SK-N-SH (cell line): ENCODE measurements at regions not wholly inside any gene's neighbourhood (a gene's known extent, or its start where the extent isn't known, plus 50 kb on each side); places are given as distances from the start of the nearest gene placed in this dataset.

ENCODE experiments used
- CTCF ChIA-PET: fragments of 300-600, 350-600 bp; formaldehyde crosslinking; extraction: SDS; loops from one replicate; lab custom pipeline; 2021; lab: Yijun Ruan, JAX
- POLR2A ChIA-PET: fragments of 350-600 bp; sonication (Branson Sonifier 250); formaldehyde crosslinking; extraction: SDS; loops from one replicate; lab custom pipeline; 2020; ENCODE audit warnings: antibody characterized with exemption, inconsistent platforms; lab: Yijun Ruan, JAX
- DNase-seq: peaks from one replicate; pipeline ENCODE4 v3.0.0; 2012
- H2AFZ ChIP-seq: fragments of 200-600 bp; sonication (generic); 2 replicates; pipeline ENCODE4 v1.8.1; 2016; ENCODE audit warnings: antibody characterized with exemption, mild to moderate bottlenecking, low read depth
- H3F3A ChIP-seq: fragments of 200-600 bp; sonication (generic); replicated peaks from 2 replicates; pipeline ENCODE3; 2016; ENCODE audit warnings: antibody characterized with exemption, mild to moderate bottlenecking; ENCODE audit not compliant: insufficient read depth
- H3K27ac ChIP-seq, 2 experiments: fragments of 200-500 bp in 1 of 2; fragments of 200-600 bp in 1 of 2; sonication (Bioruptor generic) in 1 of 2; sonication (generic), shearing (Covaris generic) in 1 of 2; 2 replicates each; pipeline versions ENCODE4 v1.5.1 to v1.6.1; 2014 to 2016; ENCODE audit warnings: low read depth in 2 of 2, inconsistent platforms in 1 of 2, low read length in 1 of 2, mild to moderate bottlenecking in 1 of 2, mixed read lengths in 1 of 2
- H3K27me3 ChIP-seq: fragments of 200-600 bp; sonication (generic), shearing (Covaris generic); 2 replicates; pipeline ENCODE4 v1.6.1; 2016; ENCODE audit warnings: mixed run types; ENCODE audit not compliant: insufficient read depth
- H3K36me3 ChIP-seq, 2 experiments: fragments of 200-500 bp in 1 of 2; fragments of 200-600 bp in 1 of 2; sonication (Bioruptor generic) in 1 of 2; sonication (generic) in 1 of 2; replicated peaks in 1 of 2; 2 replicates each; pipeline versions ENCODE3 to v1.5.1; 2014 to 2016; ENCODE audit warnings: low read length in 1 of 2, mild to moderate bottlenecking in 1 of 2; ENCODE audit not compliant: insufficient read depth in 2 of 2, control insufficient read depth in 1 of 2
- H3K4me1 ChIP-seq, 2 experiments: fragments of 200-500 bp in 1 of 2; fragments of 200-600 bp in 1 of 2; sonication (Bioruptor generic) in 1 of 2; sonication (generic), shearing (Covaris generic) in 1 of 2; 2 replicates each; pipeline versions ENCODE4 v1.5.1 to v1.6.1; 2014 to 2016; ENCODE audit warnings: low read depth in 1 of 2, low read length in 1 of 2, mixed run types in 1 of 2; ENCODE audit not compliant: insufficient read depth in 2 of 2, control insufficient read depth in 1 of 2
- H3K4me2 ChIP-seq: fragments of 200-600 bp; sonication (generic), shearing (Covaris generic); 2 replicates; pipeline ENCODE4 v1.6.1; 2017; ENCODE audit warnings: mixed run types
- H3K4me3 ChIP-seq, 2 experiments: fragments of 200-500 bp in 1 of 2; fragments of 200-600 bp in 1 of 2; sonication (Bioruptor generic) in 1 of 2; sonication (generic), shearing (Covaris generic) in 1 of 2; 2 replicates each; pipeline versions ENCODE4 v1.5.1 to v1.8.1; 2014 to 2016; ENCODE audit warnings: low read depth in 2 of 2, inconsistent platforms in 1 of 2, low read length in 1 of 2, mild to moderate bottlenecking in 1 of 2, mixed read lengths in 1 of 2, moderate library complexity in 1 of 2
- H3K79me2 ChIP-seq: fragments of 200-600 bp; sonication (generic); 2 replicates; pipeline ENCODE4 v1.8.1; 2017; ENCODE audit warnings: mild to moderate bottlenecking; ENCODE audit not compliant: insufficient read depth
- H3K9ac ChIP-seq: fragments of 200-600 bp; sonication (generic); 2 replicates; pipeline ENCODE4 v1.6.1; 2017; ENCODE audit warnings: mixed run types
- H3K9me2 ChIP-seq: fragments of 200-600 bp; sonication (generic); 2 replicates; pipeline ENCODE4 v1.6.1; 2017; ENCODE audit warnings: mixed run types
- H3K9me3 ChIP-seq: fragments of 200-600 bp; sonication (generic); 2 replicates; pipeline ENCODE4 v1.6.1; 2017; ENCODE audit warnings: mixed run types, mild to moderate bottlenecking, moderate library complexity
- H4K20me1 ChIP-seq: fragments of 200-600 bp; sonication (generic); 2 replicates; pipeline ENCODE4 v1.6.1; 2017; ENCODE audit warnings: mild to moderate bottlenecking, mixed run types; ENCODE audit not compliant: insufficient read depth
- CHD2 ChIP-seq: fragments of 150-350 bp; IDR thresholded peaks from 2 replicates; pipeline ENCODE4 v1.6.1; 2018; ENCODE audit warnings: low read length; ENCODE audit not compliant: partially characterized antibody
- ELF1 ChIP-seq: IDR thresholded peaks from 2 replicates; pipeline ENCODE4 v1.4.0; 2012
- FOSL2 ChIP-seq: IDR thresholded peaks from 2 replicates; pipeline ENCODE4 v1.4.0; 2012; ENCODE audit warnings: low read depth, mild to moderate bottlenecking, moderate library complexity, borderline replicate concordance
- FOXM1 ChIP-seq: IDR thresholded peaks from 2 replicates; pipeline ENCODE4 v1.4.0; 2012; ENCODE audit warnings: low read depth, mild to moderate bottlenecking
- GABPA ChIP-seq: IDR thresholded peaks from 2 replicates; pipeline ENCODE4 v1.4.0; 2012; ENCODE audit warnings: low read depth, mild to moderate bottlenecking
- GATA2 ChIP-seq: sonication (generic); formaldehyde crosslinking; IDR thresholded peaks from 2 replicates; pipeline ENCODE4 v1.5.0; 2020; ENCODE audit warnings: mild to moderate bottlenecking, missing genetic modification reagents
- MEF2A ChIP-seq: IDR thresholded peaks from 2 replicates; pipeline ENCODE4 v1.4.0; 2012; ENCODE audit warnings: low read depth, borderline replicate concordance
- PBX3 ChIP-seq: IDR thresholded peaks from 2 replicates; pipeline ENCODE4; 2012
- POLR2AphosphoS5 ChIP-seq: IDR thresholded peaks from 2 replicates; pipeline ENCODE4 v1.6.1; 2012; ENCODE audit warnings: low read depth, low read length
- SIN3A ChIP-seq: IDR thresholded peaks from 2 replicates; pipeline ENCODE4 v1.6.1; 2012; ENCODE audit warnings: low read depth, mild to moderate bottlenecking, low read length, moderate library complexity, borderline replicate concordance
- TCF12 ChIP-seq: IDR thresholded peaks from 2 replicates; pipeline ENCODE4 v1.4.0; 2012
- YY1 ChIP-seq: IDR thresholded peaks from 2 replicates; pipeline ENCODE4 v1.4.0; 2012; ENCODE audit warnings: low read depth, mild to moderate bottlenecking
- TF ChIP-seq, protein P1 (sequence below): fragments of 200-600 bp; sonication (generic); IDR thresholded peaks from 2 replicates; pipeline ENCODE4 v1.6.1; 2017; ENCODE audit warnings: antibody characterized with exemption, mild to moderate bottlenecking, moderate library complexity
- TF ChIP-seq, protein P2 (sequence below): IDR thresholded peaks from 2 replicates; pipeline ENCODE4 v1.4.0; 2012; ENCODE audit warnings: low read depth, borderline replicate concordance

GRCh38 chr12:23139026-23139425, 514.1 kb downstream of the ETNK1 start (continued):
- TF ChIP-seq, protein P1, sequence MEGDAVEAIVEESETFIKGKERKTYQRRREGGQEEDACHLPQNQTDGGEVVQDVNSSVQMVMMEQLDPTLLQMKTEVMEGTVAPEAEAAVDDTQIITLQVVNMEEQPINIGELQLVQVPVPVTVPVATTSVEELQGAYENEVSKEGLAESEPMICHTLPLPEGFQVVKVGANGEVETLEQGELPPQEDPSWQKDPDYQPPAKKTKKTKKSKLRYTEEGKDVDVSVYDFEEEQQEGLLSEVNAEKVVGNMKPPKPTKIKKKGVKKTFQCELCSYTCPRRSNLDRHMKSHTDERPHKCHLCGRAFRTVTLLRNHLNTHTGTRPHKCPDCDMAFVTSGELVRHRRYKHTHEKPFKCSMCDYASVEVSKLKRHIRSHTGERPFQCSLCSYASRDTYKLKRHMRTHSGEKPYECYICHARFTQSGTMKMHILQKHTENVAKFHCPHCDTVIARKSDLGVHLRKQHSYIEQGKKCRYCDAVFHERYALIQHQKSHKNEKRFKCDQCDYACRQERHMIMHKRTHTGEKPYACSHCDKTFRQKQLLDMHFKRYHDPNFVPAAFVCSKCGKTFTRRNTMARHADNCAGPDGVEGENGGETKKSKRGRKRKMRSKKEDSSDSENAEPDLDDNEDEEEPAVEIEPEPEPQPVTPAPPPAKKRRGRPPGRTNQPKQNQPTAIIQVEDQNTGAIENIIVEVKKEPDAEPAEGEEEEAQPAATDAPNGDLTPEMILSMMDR = no peak
- TF ChIP-seq GABPA = no peak
- no peak for TF ChIP-seq FOXM1
- no peak for TF ChIP-seq GATA2
- TF ChIP-seq POLR2AphosphoS5 = no peak
- no peak for TF ChIP-seq MEF2A
- TF ChIP-seq SIN3A = no peak

DNA sequence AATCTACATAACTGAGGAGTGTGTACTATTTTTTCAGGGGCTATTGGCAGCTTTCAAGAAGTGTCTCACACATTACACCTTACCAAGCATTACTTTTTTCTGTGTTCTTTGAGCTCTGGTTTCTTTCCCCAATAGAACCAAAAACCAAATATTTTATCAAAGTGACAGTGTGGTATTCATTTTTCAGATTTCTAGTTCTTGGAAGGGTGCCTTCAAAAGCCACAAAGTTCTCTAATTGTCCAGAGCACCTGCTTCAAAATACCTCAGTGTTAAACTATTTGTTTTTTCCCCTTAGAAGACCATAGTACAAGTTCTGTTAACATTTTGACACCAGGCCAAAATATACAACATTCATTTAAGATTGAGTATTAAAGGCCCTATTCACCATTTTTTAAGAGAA, 515.7 kb downstream of the ETNK1 start:
- Histone ChIP-seq H3K27ac (no peak overlapping the region), H3K4me2 (no peak overlapping the region), H4K20me1 (no peaks in the 10 kb centered on the region), H3K4me1 (no peaks in the 10 kb centered on the region), H3K9me3 (no peaks in the 10 kb centered on the region), H2AFZ (no peak overlapping the region), H3K27me3 (no peaks in the 10 kb centered on the region), H3K4me3 (no peak overlapping the region), H3F3A (no peaks in the 10 kb centered on the region), H3K79me2 (no peaks in the 10 kb centered on the region), H3K9me2 (no peaks in the 10 kb centered on the region), H3K36me3 (no peaks in the 10 kb centered on the region), H3K9ac (no peak overlapping the region)
- CTCF ChIA-PET = no interaction called here
- no peak for DNase-seq
- no peak for TF ChIP-seq YY1
- TF ChIP-seq FOSL2 = no peak
- no peak for TF ChIP-seq FOXM1
- TF ChIP-seq PBX3 = no peak
- TF ChIP-seq TCF12 = no peak
- TF ChIP-seq, protein P2, sequence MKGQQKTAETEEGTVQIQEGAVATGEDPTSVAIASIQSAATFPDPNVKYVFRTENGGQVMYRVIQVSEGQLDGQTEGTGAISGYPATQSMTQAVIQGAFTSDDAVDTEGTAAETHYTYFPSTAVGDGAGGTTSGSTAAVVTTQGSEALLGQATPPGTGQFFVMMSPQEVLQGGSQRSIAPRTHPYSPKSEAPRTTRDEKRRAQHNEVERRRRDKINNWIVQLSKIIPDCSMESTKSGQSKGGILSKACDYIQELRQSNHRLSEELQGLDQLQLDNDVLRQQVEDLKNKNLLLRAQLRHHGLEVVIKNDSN = no peak
- TF ChIP-seq, protein P1 = no peak
- TF ChIP-seq CHD2 = no peak
- no peak for TF ChIP-seq ELF1
- POLR2A ChIA-PET = no interaction called here
